Stimulated activated CD4-positive, alpha-beta T cell treated with anti-CD3 and anti-CD28 coated beads, Interleukin-2, amount 100 ng/mL, for 48 hours (primary cell): ENCODE measurements at regions not wholly inside any gene's neighbourhood (a gene's known extent, or its start where the extent isn't known, plus 50 kb on each side); places are given as distances from the start of the nearest gene placed in this dataset.
"Not testable (repeated sequence)": the region's sequence is repeated elsewhere in the genome, so short reads cannot be mapped to it uniquely, and the experiment has no call there.

ENCODE experiments used
- DNase-seq, 2 donors: peaks; one replicate each; pipeline ENCODE4 v3.0.0-alpha.2; 2020

- DNase-seq = no peak
Measured at GRCh38 chr7:28330384-28331070, 81.8 kb upstream of the CREB5 start.

GRCh38 chr7:28332046-28332445, 80.3 kb upstream of the CREB5 start:
- DNase-seq = no peak

GRCh38 chr7:28333548-28333947, 78.8 kb upstream of the CREB5 start:
- not testable (repeated sequence) for DNase-seq

- no peak for DNase-seq
Measured at GRCh38 chr7:28336806-28337205, 75.5 kb upstream of the CREB5 start.

GRCh38 chr7:28338041-28338440, 74.3 kb upstream of the CREB5 start:
- DNase-seq = no peak

- no peak for DNase-seq
Measured at GRCh38 chr7:28343462-28343861, 68.9 kb upstream of the CREB5 start.

- no peak for DNase-seq
Measured at GRCh38 chr7:28346256-28346655, 66.1 kb upstream of the CREB5 start.

GRCh38 chr7:28346676-28347363, 65.5 kb upstream of the CREB5 start:
- no peak for DNase-seq

- DNase-seq = no peak
Measured at GRCh38 chr7:28347475-28348318, 64.6 kb upstream of the CREB5 start.

GRCh38 chr7:28348636-28349035, 63.7 kb upstream of the CREB5 start:
- no peak for DNase-seq

- DNase-seq = no peak
Measured at GRCh38 chr7:28349637-28350036, 62.7 kb upstream of the CREB5 start.

- no peak for DNase-seq
Measured at GRCh38 chr7:28350662-28351061, 61.7 kb upstream of the CREB5 start.

GRCh38 chr7:28351450-28351849, 60.9 kb upstream of the CREB5 start:
- no peak for DNase-seq

GRCh38 chr7:28354601-28355402, 57.5 kb upstream of the CREB5 start:
- no peak for DNase-seq

- DNase-seq = no peak
Measured at GRCh38 chr7:28355635-28356319, 56.5 kb upstream of the CREB5 start.

- DNase-seq = no peak
Measured at GRCh38 chr7:28356619-28357018, 55.7 kb upstream of the CREB5 start.

- no peak for DNase-seq
Measured at GRCh38 chr7:28358423-28358868, 53.9 kb upstream of the CREB5 start.

- DNase-seq = no peak
Measured at GRCh38 chr7:28360739-28361138, 51.6 kb upstream of the CREB5 start.

GRCh38 chr7:28361551-28361950, 50.8 kb upstream of the CREB5 start:
- DNase-seq = no peak

GRCh38 chr7:28362182-28362581, 50.1 kb upstream of the CREB5 start:
- no peak for DNase-seq
